ENCODE measurements at regions not wholly inside any gene's neighbourhood (a gene's known extent, or its start where the extent isn't known, plus 50 kb on each side); places are given as distances from the start of the nearest gene placed in this dataset.
A peak's percentile ranks its signal among the peaks of the same experiment; 100 is the strongest.

DNA sequence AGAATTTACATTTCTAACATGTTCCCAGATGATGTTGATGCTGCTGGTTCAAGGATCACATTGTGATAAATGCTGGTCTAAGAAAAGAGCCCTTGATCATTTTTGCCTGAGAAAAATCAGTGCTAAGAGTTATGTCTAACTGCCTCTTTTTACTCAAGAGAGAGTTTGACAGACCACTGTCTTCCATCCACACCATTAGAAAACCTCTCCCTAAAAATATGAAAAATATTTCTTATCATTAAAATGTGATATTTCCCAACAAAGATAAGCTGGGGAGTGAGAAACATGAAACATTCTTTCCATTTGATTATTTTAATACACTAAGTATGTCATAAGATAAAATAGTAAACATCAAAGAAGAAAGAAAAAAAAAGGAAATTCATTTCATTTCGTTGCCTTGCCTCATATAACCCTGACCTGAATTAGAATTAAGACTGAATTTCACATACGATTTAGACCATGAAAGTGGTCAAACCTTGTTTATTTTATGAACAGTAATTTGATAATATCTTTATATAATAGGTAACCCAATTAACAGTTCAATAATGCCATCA lies 471.8 kb upstream of the ARHGEF26 start:
- no peak for DNase-seq (ENCODE audit: low read depth)
- TF ChIP-seq, protein P1, sequence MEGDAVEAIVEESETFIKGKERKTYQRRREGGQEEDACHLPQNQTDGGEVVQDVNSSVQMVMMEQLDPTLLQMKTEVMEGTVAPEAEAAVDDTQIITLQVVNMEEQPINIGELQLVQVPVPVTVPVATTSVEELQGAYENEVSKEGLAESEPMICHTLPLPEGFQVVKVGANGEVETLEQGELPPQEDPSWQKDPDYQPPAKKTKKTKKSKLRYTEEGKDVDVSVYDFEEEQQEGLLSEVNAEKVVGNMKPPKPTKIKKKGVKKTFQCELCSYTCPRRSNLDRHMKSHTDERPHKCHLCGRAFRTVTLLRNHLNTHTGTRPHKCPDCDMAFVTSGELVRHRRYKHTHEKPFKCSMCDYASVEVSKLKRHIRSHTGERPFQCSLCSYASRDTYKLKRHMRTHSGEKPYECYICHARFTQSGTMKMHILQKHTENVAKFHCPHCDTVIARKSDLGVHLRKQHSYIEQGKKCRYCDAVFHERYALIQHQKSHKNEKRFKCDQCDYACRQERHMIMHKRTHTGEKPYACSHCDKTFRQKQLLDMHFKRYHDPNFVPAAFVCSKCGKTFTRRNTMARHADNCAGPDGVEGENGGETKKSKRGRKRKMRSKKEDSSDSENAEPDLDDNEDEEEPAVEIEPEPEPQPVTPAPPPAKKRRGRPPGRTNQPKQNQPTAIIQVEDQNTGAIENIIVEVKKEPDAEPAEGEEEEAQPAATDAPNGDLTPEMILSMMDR (conservative IDR thresholded peaks at IDR 0.05; ENCODE audit: low read length) = no peak
- H3K4me3 ChIP-seq (ENCODE audit: low read length) = no peak overlapping the region

DNA sequence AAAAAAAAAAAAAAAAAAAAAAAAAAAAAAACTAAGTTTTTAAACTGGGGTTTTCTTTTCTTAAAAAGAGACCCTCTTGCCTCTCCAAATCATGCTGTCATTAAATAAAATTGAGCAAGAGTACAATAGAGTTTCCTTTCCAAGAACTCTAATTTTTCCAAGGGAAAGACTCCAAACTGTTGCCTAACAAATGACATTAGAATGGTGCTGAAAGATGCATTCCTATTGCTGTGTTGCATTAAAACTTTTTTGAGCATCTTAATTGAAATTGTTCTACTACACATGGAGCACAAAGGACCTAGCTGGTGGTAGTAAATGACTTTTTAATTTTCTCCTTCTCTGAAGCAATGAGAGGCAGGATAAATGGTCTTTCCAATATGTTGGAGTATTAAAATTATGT lies 469.1 kb upstream of the ARHGEF26 start:
- TF ChIP-seq, protein P1 (conservative IDR thresholded peaks at IDR 0.05; ENCODE audit: low read length) = no peak
- no peak overlapping the region for H3K4me3 ChIP-seq (ENCODE audit: low read length)
- peak; percentile 65 for DNase-seq (ENCODE audit: low read depth)

DNA sequence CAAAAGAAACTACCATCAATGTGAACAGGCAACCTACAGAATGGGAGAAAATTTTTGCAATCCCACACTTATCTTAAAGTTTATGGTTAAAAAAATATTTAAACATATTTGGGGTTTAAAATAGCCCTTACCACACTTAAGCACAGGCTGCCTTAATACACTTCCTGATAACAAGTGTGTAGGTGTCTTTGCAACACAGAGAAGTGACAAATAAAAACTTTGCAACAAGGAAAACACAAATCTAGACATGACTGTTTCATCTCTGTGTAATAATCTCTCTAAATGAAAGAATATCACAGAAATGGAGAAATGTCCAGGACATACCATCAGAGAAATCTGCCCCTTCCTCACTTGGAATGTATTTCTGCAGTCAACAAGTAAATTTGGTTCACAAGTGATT lies 464.1 kb upstream of the ARHGEF26 start:
- TF ChIP-seq, protein P1 (conservative IDR thresholded peaks at IDR 0.05; ENCODE audit: low read length) = no peak
- no peak overlapping the region for H3K4me3 ChIP-seq (ENCODE audit: low read length)
- DNase-seq (ENCODE audit: low read depth) = no peak

DNA sequence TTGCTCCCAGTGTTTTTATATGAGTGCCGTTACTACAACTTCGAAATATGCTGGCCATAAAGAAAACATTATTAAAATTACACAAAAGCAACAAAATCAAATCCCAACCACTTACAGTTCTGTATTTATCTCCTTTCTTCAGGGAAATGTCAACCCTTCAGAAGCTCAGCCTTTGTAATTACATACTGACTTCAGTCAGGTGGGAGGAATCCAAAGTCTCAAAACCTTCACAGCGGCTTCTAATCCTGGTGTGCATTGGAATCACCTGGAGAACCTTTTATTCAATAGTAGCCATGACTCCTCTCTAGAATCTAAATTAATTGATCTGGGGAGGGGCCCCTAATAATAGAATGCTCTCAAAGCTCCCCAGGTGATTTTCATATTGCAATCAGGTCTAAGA lies 463.7 kb upstream of the ARHGEF26 start:
- no peak overlapping the region for H3K4me3 ChIP-seq (ENCODE audit: low read length)
- TF ChIP-seq, protein P1 (conservative IDR thresholded peaks at IDR 0.05; ENCODE audit: low read length) = no peak
- no peak for DNase-seq (ENCODE audit: low read depth)

DNA sequence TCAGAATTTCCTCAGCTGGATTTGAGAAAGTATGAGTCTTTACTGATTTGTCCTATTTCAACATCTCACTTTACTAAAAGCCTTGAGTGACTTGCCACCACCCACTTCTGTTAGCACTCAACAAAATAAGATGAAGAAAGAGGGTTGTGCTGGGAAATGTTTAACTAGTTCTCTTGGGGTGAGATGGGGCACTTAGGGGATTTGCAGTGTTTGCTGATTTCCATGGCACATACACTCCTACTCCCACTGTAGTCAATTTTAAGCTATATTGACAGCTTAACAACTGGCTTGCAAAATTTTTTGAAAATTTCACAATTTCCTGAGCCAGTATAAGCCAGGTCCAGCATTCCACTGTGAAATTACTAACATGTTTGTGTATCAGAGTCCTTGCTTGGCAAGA lies 463.1 kb upstream of the ARHGEF26 start:
- H3K4me3 ChIP-seq (ENCODE audit: low read length) = no peak overlapping the region
- peak; percentile 90 for DNase-seq (ENCODE audit: low read depth)
- TF ChIP-seq, protein P1 (conservative IDR thresholded peaks at IDR 0.05; ENCODE audit: low read length) = no peak

DNA sequence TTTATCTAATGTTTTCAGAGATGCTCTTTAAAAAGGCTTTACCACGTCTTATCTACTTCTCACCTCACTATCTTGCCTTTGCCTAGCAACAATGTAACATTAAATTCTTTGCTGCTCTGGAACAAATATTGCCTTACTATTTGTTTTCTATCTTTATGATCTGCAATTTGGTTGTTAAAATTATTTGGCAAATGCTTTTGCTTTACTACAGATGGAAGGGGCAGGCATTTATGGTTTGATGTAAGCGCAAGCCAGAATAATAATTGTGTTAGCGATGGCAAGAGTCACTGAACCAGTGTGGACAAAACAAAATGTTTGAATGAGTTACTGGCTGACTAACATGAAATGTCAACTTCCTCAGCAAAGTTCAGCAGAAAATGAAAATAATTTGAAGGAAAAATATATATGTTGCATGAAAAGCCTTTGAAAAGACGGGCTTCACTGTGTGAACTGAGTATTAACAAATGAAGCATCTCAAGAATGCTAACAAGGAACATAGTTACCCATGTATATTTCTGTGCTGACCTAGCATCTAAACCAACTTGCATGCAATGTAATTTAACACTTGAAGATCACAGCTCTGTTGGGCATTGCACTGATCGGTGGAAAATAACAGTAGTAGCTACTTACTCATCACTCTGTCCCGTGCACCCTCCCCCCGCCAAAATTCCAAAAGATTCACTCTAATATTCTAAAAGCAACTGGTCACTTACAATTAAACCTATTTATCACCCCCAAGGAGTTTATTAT lies 454.0 kb upstream of the ARHGEF26 start:
- H3K4me3 ChIP-seq (ENCODE audit: low read length) = no peak overlapping the region
- TF ChIP-seq, protein P1 (conservative IDR thresholded peaks at IDR 0.05; ENCODE audit: low read length) = no peak
- no peak for DNase-seq (ENCODE audit: low read depth)

DNA sequence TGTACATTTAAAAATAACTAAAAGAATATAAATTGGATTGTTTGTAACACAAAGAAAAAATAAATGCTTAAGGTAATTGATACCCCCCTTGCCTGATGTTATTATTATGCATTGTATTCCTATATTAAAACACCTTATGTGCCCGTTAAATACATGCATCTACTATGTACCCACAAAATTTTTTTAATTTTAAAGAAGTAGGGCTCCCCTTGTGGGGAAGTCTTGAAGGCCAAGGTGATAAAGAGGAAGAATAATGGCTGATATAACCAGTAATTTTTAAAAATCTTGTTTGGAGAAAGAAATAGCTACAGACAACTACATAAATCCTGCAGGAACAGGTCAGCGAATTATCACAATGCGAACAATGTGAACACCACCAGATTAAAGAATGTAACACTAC lies 451.7 kb upstream of the ARHGEF26 start:
- no peak overlapping the region for H3K4me3 ChIP-seq (ENCODE audit: low read length)
- DNase-seq (ENCODE audit: low read depth) = no peak
- TF ChIP-seq, protein P1 (conservative IDR thresholded peaks at IDR 0.05; ENCODE audit: low read length) = no peak

Data from AG10803 (cell line).